PC-9 (cell line): ENCODE measurements at regions not wholly inside any gene's neighbourhood (a gene's known extent, or its start where the extent isn't known, plus 50 kb on each side); places are given as distances from the start of the nearest gene placed in this dataset.

ENCODE experiments used
- BruUV-seq: library from RNA; stranded (reverse); fragments of 400-500 nt; replicated peaks from 2 replicates; lab custom pipeline; 2021; lab: Mats Ljungman, UMichigan
- CTCF ChIA-PET: fragments of 300-600 bp; sonication (Branson Sonifier 250); formaldehyde crosslinking; loops from one replicate; lab custom pipeline; 2022; ENCODE audit warnings: antibody characterized with exemption; lab: Charles Lee
- POLR2A ChIA-PET: fragments of 300-600 bp; sonication (Branson Sonifier 250); formaldehyde crosslinking; loops from one replicate; lab custom pipeline; 2022; ENCODE audit warnings: antibody characterized with exemption; ENCODE audit not compliant: unreplicated experiment; lab: Charles Lee
- DNase-seq, 2 experiments: peaks; one replicate each; pipeline versions ENCODE4 v3.0.0 to v3.0.0-alpha.2; 2015 to 2022; ENCODE audit warnings: mixed read lengths in 1 of 2
- H2AFZ ChIP-seq: fragments of 200-600 bp; sonication (generic); 2 replicates; pipeline ENCODE4 v1.8.1; 2017; ENCODE audit warnings: antibody characterized with exemption
- H3F3A ChIP-seq: fragments of 200-600 bp; sonication (generic); 2 replicates; pipeline ENCODE4 v1.8.1; 2017; ENCODE audit warnings: antibody characterized with exemption, mild to moderate bottlenecking, low read depth; ENCODE audit not compliant: insufficient read depth
- H3K27ac ChIP-seq: fragments of 200-600 bp; sonication (generic); 2 replicates; pipeline ENCODE4 v1.6.1; 2016; ENCODE audit warnings: mixed run types
- H3K27me3 ChIP-seq: fragments of 200-600 bp; sonication (generic); 2 replicates; pipeline ENCODE4 v1.6.1; 2016; ENCODE audit warnings: low read depth, mixed run types; ENCODE audit not compliant: insufficient read depth
- H3K36me3 ChIP-seq: fragments of 200-600 bp; sonication (generic); 2 replicates; pipeline ENCODE4 v1.6.1; 2016; ENCODE audit warnings: low read depth, mixed run types
- H3K4me1 ChIP-seq: fragments of 200-600 bp; sonication (generic); replicated peaks from 2 replicates; pipeline ENCODE4 v1.6.1; 2016; ENCODE audit warnings: mixed run types; ENCODE audit not compliant: insufficient read depth
- H3K4me2 ChIP-seq: fragments of 200-600 bp; sonication (generic); 2 replicates; pipeline ENCODE4 v1.6.1; 2017; ENCODE audit warnings: mixed run types
- H3K4me3 ChIP-seq: fragments of 200-600 bp; sonication (generic); 2 replicates; pipeline ENCODE4 v1.6.1; 2016; ENCODE audit warnings: mixed run types
- H3K79me2 ChIP-seq: fragments of 200-600 bp; sonication (generic); 2 replicates; pipeline ENCODE4 v1.6.1; 2017; ENCODE audit warnings: low read depth, mixed run types
- H3K9me2 ChIP-seq: fragments of 200-600 bp; sonication (generic); 2 replicates; pipeline ENCODE4 v1.8.1; 2017; ENCODE audit warnings: mild to moderate bottlenecking; ENCODE audit not compliant: insufficient read depth
- H3K9me3 ChIP-seq: fragments of 200-600 bp; sonication (generic); 2 replicates; pipeline ENCODE4 v1.8.1; 2016; ENCODE audit warnings: low read depth; ENCODE audit not compliant: insufficient read depth
- H4K20me1 ChIP-seq: fragments of 200-600 bp; sonication (generic); 2 replicates; pipeline ENCODE4 v1.8.1; 2017; ENCODE audit not compliant: insufficient read depth
- EZH2 ChIP-seq: fragments of 200-600 bp; sonication (generic); IDR thresholded peaks from 2 replicates; pipeline ENCODE4 v1.8.0; 2017; ENCODE audit warnings: antibody characterized with exemption, low read depth
- intact Hi-C: fragments of 100-400 bp; cut with micrococcal nuclease; formaldehyde crosslinking; loops from one replicate; pipeline ENCODE4 v1.10.0; 2022; ENCODE audit not compliant: unreplicated experiment
- TF ChIP-seq, protein P1 (sequence below): fragments of 200-600 bp; sonication (generic); conservative IDR thresholded peaks from 2 replicates; pipeline ENCODE4 v1.6.1; 2017; ENCODE audit warnings: mixed run types, antibody characterized with exemption, mild to moderate bottlenecking, moderate library complexity

DNA sequence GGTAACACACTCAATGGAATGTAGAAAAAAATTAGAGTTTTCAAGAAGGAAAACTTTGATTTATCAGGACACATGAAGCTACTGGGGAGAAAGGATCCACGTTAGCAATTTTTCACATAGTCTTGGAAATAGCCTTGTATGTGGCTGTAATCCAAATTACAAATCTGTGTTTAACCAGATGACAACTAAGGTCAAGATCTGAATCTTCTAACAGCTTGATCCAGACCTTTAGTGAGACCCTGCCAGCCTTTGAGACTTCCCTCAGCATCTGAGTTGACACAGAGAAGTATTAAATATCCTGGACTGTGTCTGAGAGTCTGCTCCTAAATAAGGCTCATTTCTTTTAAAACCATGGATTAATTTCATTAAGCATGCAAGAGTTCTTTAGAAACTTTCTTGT is 135.9 kb upstream of the KCNK2 start:
- peaks cover 6% of the 10 kb centered on the region for H3K9me3 ChIP-seq
- H3K9me2 ChIP-seq: peaks cover 5% of the 10 kb centered on the region; the same call in 1 of the 2 replicates
- H4K20me1 ChIP-seq: no peaks in the 10 kb centered on the region
- TF ChIP-seq EZH2: no peak
- TF ChIP-seq, protein P1, sequence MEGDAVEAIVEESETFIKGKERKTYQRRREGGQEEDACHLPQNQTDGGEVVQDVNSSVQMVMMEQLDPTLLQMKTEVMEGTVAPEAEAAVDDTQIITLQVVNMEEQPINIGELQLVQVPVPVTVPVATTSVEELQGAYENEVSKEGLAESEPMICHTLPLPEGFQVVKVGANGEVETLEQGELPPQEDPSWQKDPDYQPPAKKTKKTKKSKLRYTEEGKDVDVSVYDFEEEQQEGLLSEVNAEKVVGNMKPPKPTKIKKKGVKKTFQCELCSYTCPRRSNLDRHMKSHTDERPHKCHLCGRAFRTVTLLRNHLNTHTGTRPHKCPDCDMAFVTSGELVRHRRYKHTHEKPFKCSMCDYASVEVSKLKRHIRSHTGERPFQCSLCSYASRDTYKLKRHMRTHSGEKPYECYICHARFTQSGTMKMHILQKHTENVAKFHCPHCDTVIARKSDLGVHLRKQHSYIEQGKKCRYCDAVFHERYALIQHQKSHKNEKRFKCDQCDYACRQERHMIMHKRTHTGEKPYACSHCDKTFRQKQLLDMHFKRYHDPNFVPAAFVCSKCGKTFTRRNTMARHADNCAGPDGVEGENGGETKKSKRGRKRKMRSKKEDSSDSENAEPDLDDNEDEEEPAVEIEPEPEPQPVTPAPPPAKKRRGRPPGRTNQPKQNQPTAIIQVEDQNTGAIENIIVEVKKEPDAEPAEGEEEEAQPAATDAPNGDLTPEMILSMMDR: no peak
- no peak for DNase-seq
- H3K36me3 ChIP-seq: no peaks in the 10 kb centered on the region
- ChIA-PET CTCF (no interaction called here), POLR2A (no interaction called here)
- intact Hi-C loops: no loop called here
- no peak overlapping the region for H3K4me2 ChIP-seq
- H3K4me1 ChIP-seq: no peaks in the 10 kb centered on the region
- no peaks in the 10 kb centered on the region for H3F3A ChIP-seq
- no peak overlapping the region for H3K27ac ChIP-seq
- no peaks in the 10 kb centered on the region for H3K27me3 ChIP-seq
- no peaks in the 10 kb centered on the region for H3K79me2 ChIP-seq
- no peak overlapping the region for H2AFZ ChIP-seq
- H3K4me3 ChIP-seq: no peak overlapping the region
- no TSS peak for BruUV-seq

DNA sequence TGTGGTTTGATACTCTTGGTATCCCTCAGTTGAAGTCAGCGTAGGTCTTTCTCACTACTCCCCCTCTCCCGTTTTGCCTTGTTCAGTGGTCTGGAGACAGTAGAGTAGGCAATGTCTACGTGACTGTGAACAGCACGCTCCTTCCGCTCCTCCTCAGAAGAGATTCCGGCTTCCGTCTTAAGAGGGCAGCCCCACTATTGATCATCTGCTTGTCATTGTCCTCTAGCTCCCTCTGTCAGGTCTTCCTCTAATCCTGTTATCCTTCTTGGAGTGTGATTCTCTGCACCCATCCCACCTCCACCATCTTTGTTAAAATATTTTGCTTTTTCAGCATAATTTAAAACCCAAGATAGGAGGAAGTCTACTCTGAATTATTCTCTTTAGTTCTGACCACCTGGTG is 129.9 kb upstream of the KCNK2 start:
- Histone ChIP-seq H3F3A (no peaks in the 10 kb centered on the region), H2AFZ (no peak overlapping the region), H3K4me3 (no peak overlapping the region), H3K27ac (no peak overlapping the region), H4K20me1 (no peaks in the 10 kb centered on the region), H3K27me3 (no peaks in the 10 kb centered on the region), H3K4me2 (no peak overlapping the region), H3K9me3 (peaks cover 10% of the 10 kb centered on the region), H3K9me2 (no peaks in the 10 kb centered on the region), H3K36me3 (no peaks in the 10 kb centered on the region), H3K79me2 (no peaks in the 10 kb centered on the region), H3K4me1 (no peaks in the 10 kb centered on the region; the same call in 1 of the 2 replicates)
- no TSS peak for BruUV-seq
- ChIA-PET POLR2A (no interaction called here), CTCF (no interaction called here)
- DNase-seq: no peak
- no peak for TF ChIP-seq EZH2
- TF ChIP-seq, protein P1: no peak
- intact Hi-C loops: no loop called here

DNA sequence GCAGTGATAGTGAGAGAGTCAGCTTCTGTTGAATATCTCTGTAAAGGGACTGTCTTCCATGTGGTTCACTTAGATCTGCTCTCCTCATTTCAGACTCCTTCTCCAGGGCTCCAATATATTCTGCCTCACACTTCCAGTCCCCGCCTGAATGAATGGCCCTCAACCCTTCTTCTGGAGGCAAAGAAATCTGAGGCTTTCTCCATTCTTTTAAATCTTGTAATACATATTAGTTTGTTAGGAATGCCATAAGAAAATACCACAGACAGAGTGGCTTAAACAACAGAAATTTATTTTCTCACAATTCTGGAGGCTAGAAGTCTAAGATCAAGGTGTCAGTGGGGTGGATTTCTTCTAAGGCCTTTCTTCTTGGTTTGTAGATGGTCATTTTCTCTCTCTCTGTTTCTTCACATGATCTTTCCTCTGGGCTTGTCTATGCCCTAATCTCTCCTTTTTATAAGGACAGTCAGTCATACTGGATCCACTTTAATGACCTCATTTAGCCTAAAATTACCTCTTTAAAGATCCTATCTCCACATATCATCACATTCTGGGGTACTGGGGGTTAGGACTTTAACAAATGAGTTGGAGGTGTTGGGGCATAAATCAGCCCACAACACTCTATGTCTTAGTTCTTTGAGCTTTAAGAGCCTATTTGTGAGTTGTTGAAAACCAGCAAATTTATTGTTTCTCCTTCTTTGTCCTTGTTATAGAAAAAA is 128.5 kb upstream of the KCNK2 start:
- H3K27me3 ChIP-seq: no peaks in the 10 kb centered on the region
- TF ChIP-seq EZH2: no peak
- TF ChIP-seq, protein P1: no peak
- no peak overlapping the region for H3K27ac ChIP-seq
- H3K4me3 ChIP-seq: no peak overlapping the region
- BruUV-seq: no TSS peak
- no peak for DNase-seq
- H2AFZ ChIP-seq: no peak overlapping the region
- H3K4me1 ChIP-seq: no peaks in the 10 kb centered on the region; the same call in 1 of the 2 replicates
- ChIA-PET CTCF (no interaction called here), POLR2A (no interaction called here)
- H3K9me3 ChIP-seq: peaks cover 18% of the 10 kb centered on the region
- H3F3A ChIP-seq: no peaks in the 10 kb centered on the region
- H3K9me2 ChIP-seq: no peaks in the 10 kb centered on the region
- no peaks in the 10 kb centered on the region for H3K36me3 ChIP-seq
- intact Hi-C loops: no loop called here
- H3K79me2 ChIP-seq: no peaks in the 10 kb centered on the region
- H3K4me2 ChIP-seq: no peak overlapping the region
- no peaks in the 10 kb centered on the region for H4K20me1 ChIP-seq
